GM19035 (cell line): ENCODE measurements at regions not wholly inside any gene's neighbourhood (a gene's known extent, or its start where the extent isn't known, plus 50 kb on each side); places are given as distances from the start of the nearest gene placed in this dataset.

Experiments used
- ATAC-seq: cut with Tn5 transposase; IDR thresholded peaks from one replicate; pipeline ENCODE4 v1.9.1; 2021; ENCODE audit not compliant: unreplicated experiment

DNA sequence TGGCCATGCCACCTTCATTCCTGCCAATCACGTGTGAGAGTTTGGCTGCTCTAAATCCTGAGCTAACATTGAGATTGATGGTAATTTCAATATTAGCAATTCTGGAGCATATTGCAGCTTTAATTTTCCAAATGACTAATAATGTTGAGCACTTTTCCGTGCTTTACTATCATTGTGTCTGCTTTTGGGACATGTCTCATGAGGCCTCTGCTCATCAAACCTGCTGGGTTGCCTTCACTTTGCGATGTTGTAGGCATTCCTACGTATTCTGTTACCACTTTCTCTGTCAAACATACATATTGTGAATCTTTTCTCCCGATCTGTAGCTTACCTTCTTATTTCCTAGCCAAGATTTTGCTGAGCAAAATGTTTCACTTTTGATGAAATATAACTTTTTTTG, 466.6 kb downstream of the GALR1 start:
- ATAC-seq = no peak

DNA sequence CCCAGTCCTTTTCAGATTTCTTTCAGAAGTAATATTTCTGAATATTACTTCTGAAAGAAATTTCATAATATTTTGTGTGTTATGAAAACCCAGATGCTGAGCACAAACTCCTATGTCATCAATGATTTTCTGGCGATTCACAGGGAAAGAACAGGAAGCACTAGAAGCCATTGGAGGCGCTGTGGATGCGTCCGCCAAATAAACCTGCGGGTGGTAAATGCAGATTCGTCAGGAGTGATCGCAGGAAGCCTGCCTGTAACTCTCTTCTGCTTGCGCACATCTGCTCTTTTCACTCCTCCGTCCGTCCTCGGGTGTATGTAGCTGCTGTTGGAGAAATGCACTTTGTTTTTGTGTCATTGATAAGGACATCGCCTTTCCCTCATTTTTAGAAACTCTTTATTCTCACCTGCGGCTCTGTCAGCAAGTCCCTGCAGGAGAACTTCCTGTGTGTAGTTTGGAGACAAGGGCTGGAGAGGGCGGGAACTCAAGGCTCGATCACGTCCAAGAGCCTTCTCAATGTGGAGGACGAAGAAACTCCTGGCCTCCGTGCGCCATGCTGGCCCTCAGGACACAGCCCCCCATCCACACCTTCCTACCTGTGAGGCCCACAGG, 483.8 kb downstream of the GALR1 start:
- ATAC-seq = no peak

DNA sequence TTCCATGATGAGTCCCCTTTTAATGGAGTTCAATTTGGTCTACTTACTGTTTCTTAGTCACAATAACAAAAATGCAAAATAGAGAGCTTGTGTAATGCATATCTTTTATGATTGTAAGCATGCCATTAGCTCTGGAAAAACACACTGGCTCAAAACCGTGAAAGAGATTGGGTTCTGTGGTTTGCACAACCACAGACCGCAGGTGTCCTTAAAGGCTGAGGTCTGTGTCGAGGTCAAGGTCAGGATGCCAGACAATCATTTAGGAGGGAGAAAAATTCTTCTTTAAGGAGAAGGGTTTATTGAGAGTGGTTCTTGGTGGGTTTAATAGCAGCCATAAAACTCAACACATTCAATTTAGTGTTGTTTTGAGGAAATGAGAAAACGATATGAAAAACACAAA, 487.2 kb downstream of the GALR1 start:
- no peak for ATAC-seq

DNA sequence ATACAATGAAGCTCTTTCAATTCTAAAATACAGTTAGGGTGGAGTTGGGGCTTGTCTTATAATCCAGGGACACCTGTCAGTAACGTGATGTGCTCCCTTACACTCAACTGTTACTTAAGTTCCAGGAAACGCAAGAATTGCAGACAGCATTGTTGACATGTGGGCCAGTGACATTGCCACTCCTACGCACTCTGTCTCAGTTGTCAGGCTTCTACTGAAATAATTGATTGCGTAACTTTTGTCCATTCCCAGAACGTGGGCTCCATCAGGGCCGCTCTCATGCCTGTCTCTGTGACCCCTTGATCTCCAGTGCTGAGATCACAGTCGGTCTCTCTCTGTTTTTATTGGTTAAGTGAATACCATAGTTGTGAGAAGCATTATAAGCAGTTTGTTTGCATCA, 487.8 kb downstream of the GALR1 start:
- ATAC-seq = no peak

DNA sequence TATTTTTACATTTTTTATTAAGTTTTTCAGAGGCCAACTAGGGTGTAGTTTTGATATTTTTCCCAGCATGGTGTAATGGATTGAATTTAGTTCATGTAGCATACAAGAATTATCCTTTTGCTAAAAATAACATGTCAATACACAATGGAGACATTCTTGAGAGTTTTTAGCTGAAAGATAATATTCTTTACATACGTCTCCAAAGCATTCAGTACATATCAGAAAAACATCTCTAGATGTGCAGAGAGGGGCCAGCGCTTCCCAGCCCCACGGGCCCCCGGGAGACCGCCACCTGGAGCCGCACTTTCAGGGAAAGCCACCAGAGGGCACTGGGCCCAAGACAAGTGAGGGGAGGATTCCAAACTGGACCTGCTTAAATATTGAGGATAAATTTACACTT, 499.4 kb downstream of the GALR1 start:
- no peak for ATAC-seq

DNA sequence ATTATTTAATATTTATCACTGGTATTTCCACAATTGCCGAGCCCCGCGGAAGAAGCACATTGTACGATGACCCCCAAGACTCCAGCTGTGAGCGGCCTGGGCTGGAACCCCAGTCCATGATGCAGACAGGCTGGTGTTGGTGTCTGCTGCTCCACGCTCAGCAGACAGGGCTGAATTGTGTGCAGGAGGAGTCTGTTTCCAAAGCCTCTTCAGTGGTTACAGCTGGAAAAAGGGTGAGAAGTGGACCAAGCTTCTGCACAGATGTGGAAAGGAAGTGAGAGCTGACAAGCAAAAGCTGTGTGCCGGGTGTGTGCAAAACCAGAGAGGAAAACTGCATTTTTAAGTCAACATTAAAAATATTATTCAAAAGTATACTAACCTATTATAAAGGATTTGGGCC, 500.4 kb downstream of the GALR1 start:
- ATAC-seq = no peak

DNA sequence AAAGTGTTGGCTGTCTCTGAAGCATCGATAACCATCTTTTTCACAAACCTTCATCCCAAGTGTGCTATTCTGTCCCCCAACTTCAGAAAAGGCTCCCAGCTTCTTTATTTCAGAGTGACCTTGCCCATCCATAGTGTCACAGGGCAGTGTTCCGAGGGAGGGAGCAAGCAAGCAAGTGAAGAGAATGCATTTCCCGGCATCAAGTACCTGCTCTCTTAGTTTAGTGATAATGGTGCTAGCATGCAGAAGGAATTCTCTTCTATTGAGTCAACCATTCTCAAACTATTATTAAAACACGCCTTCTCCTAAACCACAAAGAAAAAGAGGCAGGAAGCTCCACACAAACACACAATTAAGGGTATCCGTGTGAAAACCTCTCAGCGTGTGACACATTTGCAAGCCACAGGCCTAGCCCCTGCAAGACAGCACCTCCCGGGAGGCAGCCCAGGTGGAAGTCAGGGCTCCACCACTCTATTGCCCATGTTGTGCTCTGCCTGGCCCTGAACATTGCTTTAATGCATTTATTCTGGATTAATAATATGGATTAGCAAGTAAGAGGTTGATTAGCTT, 504.9 kb downstream of the GALR1 start:
- ATAC-seq = no peak

DNA sequence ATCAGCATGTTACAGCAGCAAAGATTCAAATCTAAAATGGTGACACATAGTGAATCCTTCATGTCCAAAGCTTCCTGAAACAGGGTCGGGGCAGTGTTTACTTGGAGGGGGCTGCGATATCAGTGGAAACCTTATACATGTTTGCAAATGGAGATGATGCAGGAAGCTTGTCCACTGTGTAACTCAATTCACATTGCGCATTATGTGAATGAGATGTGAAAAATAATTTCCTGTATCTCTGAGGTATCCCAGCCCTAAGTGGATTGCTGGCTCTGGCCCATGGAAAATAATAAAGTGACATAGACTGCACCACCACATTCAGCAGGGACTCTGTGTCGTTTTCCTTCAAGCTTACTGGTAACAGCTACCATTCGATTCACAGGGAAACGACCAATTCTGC, 505.5 kb downstream of the GALR1 start:
- no peak for ATAC-seq

DNA sequence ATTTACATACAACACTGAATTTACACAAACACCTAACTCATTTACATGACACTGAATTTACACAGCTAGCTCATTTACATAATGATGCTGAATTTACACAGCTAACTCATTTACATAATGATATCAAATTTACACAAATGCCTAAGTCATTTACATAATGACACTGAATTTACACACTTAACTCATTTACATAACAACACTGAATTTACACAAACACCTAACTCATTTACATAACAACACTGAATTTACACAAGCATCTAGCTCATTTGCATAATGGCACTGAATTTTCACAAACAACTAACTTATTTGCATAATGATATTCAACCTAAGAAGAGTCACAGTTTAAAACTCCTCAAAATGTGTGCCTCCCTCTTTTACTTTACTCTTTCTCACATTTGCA, 511.7 kb downstream of the GALR1 start:
- ATAC-seq = no peak

DNA sequence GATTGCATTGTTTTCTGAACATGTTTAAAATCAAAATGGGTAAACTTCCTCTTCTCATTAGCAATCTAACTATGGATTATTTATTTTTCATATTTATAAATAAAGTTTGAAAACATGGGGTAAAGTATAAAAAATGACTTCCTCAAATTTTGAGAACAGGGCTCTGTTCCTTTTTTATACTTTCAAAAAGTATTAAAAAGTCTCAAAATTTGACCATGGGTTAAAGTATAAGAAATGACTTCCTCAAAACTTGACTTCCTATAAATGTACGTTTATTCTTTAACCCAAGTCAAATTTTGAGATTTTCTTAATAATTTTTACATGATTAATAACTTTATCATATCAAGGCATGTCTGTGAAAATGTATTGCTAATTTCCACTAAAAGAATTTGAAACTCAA, 512.4 kb downstream of the GALR1 start:
- no peak for ATAC-seq

DNA sequence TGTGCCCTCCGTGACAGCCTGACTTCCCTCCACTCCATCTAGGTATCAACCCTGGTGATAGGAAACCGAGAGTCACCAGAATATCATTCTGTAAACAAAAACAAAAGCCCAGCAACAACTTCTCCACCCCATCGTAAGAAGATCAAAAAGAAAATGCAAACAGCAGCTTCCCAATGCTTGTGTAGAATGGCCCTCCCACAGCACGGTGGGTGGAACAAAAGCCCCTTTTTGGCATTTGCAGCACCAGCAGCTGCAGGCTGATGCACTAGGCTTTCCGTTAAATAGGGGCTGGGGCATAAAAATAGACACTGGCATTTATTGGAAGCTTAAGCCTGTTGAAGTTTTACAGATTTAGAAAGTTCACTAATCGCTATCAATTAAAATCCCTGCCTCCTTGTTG, 513.0 kb downstream of the GALR1 start:
- no peak for ATAC-seq

DNA sequence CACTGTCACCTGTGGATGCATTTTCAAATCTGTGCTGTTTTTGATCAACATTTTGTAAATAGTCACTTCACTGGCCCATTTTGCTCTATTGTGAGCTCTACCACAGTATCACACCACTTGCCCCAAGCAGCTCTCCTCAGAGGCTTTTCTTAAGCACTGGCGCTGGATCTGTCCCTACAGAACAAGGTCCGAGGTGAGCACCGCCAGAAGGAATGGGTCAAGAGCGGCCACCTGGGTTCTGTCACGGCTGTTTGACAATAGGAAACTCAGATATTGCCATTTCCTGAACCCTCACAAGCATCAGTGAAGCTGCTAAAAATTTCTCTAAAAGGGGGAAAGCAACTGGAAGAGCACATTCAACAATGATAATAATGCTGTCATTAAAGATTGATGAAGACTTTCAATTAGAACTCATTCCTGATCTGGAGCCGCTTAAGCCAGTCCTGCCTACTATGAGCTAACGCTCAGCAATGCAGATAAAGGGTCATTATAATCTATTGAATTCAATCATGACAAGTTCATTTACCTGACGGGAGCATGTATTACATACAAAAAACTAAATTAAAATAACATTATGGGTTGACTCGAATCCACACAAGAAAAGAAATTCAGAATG, 514.0 kb downstream of the GALR1 start:
- no peak for ATAC-seq

DNA sequence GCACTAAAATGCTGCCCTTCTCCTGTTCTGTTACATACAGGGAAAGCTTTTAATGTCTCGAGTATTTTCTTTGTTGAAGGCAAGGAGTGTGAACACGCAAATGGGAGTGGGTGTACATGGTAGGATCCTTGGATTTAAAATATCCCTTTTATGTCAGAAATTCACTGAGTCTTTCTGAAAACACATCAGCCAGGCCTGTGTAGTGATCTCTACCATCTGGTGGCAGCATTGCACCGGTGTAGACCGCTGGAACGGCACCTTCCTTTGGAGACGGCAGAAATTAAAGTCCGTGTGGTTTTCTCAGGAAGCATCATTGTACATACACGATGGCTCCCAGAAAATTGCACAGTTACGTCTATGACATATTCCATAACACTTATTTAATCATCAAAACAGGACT, 515.8 kb downstream of the GALR1 start:
- ATAC-seq = no peak

DNA sequence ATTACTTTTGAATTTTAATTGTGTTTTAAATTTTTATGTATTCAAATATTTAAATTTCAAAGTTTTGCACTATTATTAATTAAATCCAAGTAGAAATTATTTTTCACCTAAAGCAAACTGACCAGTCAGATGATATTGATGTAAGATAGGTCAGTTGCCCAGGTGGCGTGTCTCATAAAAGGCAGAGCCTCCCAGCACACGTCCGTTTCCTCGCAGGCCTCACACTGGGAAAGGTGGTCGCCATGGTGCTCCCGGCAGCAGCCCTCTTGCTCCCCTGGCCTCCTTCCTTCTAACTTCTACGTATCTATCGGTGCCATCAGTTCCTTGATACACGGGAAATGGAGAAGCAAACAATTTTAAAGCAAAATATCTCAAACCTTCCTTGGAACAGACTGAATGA, 516.8 kb downstream of the GALR1 start:
- ATAC-seq = no peak

DNA sequence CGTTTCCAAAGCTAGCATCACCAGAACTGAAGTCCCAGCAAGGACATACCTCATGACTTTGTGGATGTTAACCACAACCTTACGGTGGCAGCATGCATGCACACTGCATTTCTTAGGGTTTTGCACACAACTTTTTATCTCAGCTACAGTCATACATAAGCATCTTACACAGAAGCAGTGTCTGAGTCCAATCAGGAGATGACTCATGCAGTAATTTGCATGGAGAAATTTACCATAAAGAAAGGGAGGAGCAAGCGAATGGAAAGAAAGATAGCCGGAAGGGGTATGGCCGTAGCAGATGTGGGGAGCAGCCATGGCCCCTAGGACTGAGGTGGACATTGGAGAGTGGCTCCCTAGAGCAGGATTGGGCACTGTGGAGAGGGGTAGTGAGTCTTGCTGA, 522.5 kb downstream of the GALR1 start:
- ATAC-seq = no peak

DNA sequence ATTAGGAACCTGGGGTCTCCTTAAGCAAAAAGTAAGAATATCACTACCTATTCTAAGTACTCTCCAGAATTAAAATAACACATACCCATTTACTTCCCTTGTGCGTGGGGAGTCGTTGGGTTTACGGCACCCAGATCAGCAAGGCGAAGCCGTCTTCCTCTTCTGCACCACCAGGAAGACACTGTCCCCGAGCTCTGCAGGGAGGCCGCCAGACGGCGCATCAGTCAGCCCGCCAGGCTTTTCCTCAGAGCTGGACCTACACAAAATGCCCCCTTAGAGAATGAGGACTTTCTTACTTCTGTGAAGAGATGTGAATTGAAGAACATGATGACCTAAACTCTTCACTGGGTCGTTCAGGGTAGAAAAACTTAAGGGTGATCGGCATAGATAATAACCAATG, 526.5 kb downstream of the GALR1 start:
- ATAC-seq = no peak

DNA sequence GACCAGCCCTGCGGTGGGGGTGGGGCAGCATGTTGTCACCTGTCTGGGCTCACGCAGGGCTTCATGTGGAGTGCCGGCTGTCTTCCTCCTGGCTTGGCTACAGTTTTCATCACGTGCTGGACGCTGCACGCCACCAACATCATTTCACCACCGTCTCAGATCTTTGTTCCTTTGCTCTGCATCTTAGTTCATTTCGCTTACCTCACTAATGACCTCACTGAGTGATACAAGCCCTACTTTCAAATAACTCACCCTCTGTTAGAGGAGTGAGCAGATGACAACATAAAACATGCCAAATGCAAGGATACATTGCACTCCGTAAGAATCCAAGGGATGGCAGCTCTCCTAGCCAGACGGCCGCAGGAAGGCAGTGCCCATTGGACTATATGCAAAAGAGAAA, 527.5 kb downstream of the GALR1 start:
- no peak for ATAC-seq

DNA sequence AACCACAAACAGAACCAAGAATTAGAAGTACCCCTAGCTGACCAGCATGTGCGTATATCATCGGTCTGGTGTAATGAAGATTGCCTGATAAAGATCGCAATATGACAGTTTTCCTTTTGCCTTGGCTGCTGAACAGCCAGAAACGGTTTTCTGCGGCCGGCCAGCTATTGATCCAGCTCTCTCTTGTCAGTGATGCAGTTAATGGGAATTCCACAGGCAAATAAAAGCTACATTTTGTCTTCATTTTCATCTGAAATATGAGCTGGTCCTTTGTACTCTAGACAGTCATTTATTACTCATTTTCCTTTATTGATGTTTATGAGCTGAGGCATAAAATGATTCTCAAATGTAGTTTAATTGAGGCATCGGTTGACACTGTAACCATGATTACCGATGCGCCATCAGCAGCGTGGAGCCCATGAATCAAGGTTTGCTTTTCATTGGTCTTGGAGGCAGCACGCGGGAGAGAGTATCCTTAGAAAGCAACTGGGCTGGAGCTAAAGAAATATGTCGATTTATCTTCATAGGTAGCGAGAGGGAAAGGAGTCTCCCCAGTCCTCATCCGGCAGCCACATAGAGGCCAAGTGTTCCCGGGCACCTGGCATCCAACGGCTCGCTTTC, 535.2 kb downstream of the GALR1 start:
- ATAC-seq = no peak

DNA sequence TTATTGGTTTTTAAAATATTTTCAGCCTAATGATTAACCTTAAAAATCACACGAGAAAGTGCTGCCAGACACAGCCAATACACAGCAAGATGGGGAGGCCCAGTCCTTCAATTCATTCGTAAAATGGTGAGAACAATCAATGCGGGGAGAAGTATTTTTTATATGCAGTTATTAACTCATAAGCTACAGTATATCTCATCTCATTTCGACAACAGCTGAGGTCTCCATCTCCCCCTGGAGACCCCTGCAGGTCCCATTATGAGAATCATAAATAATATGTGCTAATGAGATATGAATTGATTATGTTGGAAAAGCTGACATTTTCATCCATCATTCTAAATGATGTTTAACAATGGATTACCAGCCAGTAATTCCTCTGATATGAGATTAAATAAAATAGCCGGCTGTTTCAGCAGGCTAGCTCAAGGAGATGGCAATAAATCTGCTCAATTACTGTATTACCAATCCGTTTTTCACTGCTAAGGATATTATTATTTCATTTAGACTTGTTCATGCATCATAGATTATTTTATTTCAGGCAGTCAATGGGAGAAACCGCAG, 535.8 kb downstream of the GALR1 start:
- no peak for ATAC-seq

DNA sequence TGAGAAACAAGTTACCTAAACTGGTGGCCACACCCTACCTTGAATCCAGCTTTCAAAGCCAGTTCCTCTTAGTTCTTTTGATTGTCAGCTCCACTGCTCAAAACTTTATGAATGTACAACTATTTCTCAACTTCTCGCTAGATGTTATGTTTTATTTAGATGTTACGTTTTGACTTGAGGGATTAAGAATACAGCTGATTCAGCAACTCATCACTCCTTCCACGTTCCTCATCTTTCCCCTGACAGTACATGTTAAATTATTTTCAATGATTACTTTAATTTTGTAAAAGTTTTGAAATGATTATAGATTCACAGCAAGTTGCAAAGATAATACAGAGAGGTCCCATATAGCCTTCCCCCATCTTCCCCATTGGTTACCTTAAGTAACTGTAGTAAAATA, 553.4 kb downstream of the GALR1 start:
- no peak for ATAC-seq

DNA sequence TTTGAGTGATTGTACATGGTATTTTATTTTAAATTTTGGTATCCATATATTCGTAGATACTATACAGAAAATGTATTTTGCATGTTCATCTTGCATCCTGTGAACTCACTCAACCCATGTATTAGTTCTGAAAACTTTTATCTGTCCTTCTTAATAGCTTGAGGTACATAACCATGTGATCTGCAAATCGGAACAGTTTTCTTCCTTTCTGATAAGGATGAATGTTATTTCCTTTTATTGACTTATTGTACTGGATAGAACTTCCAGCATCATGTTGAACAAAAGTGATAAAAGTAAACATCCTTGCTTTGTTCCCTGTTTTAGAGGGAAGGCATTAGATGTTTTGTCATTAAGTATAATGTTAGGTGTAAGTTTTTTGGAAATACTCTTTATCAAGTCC, 554.7 kb downstream of the GALR1 start:
- no peak for ATAC-seq

DNA sequence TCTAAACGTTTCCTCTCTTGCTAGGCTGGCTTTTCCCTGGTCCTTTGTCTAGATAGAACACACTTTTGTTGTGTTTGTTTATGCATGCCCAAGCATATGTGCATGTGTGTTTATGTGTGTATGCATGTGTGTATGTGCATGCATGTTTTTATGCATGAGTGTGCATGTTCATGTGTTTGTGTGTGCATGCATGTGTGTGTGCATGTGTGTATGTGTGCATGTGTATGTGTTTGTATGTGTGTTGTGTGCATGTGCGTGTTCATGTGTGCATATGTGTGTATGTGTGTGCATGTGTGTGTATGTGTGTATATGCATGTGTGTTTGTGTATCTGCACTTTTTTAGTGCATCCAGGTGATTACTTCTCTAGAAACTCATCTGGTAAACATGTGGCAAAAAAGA, 558.0 kb downstream of the GALR1 start:
- no peak for ATAC-seq
